K562 (cell line): ENCODE measurements at regions not wholly inside any gene's neighbourhood (a gene's known extent, or its start where the extent isn't known, plus 50 kb on each side); places are given as distances from the start of the nearest gene placed in this dataset.

Experiments used
- ATAC-seq: fragments of 200-7000 bp; cut with Tn5 transposase; 3 replicates; pipeline ENCODE4 v1.9.1; 2020; ENCODE audit warnings: moderate library complexity
- BruUV-seq: library from RNA; stranded (reverse); fragments of 400-500 nt; replicated peaks from 2 replicates; lab custom pipeline; 2021; lab: Mats Ljungman, UMichigan
- CTCF ChIA-PET: fragments of 300-600 bp; formaldehyde crosslinking; extraction: SDS; loops from one replicate; lab custom pipeline; 2021; ENCODE audit warnings: low intra/inter-chr PET ratio; lab: Yijun Ruan, JAX
- POLR2A ChIA-PET: fragments of 300-600, 350-650 bp; sonication (Branson Sonifier 250); formaldehyde crosslinking; extraction: SDS; loops from one replicate; lab custom pipeline; 2021; ENCODE audit warnings: antibody characterized with exemption, inconsistent platforms; lab: Yijun Ruan, JAX
- DNase-seq, 4 experiments: peaks; one replicate each; pipeline versions ENCODE4 v3.0.0 to v3.0.0-alpha.2; 2011 to 2018; ENCODE audit warnings: low spot score in 3 of 4, mixed read lengths in 3 of 4; ENCODE audit errors: extremely low read depth in 1 of 4
- FAIRE-seq: peaks from 2 replicates; lab custom pipeline; 2011; peaks lifted over from hg19 to GRCh38; lab: Jason Lieb, UNC
- H2AFZ ChIP-seq: 2 replicates; pipeline ENCODE4 v1.6.0; 2011; ENCODE audit warnings: low read depth, low read length, control low read depth, inconsistent platforms
- H3K27ac ChIP-seq: fragments of 200-600 bp; 3 replicates; pipeline ENCODE4 v1.8.0; 2011; ENCODE audit warnings: low read depth, mild to moderate bottlenecking, control low read depth, inconsistent platforms, low read length, moderate library complexity, mixed read lengths; ENCODE audit errors: extremely low read depth
- H3K27me3 ChIP-seq, 2 experiments: fragments of 300-600 bp in 1 of 2; 2 replicates in 1 of 2; 3 replicates in 1 of 2; pipeline versions ENCODE4 v1.6.0 to v1.8.0; 2011; ENCODE audit warnings: inconsistent platforms in 2 of 2, low read length in 2 of 2, mild to moderate bottlenecking in 1 of 2, mixed read lengths in 1 of 2, moderate library complexity in 1 of 2; ENCODE audit not compliant: control insufficient read depth in 2 of 2, insufficient read depth in 2 of 2
- H3K36me3 ChIP-seq: fragments of 300-600 bp; 3 replicates; pipeline ENCODE4 v1.8.0; 2011; ENCODE audit warnings: mild to moderate bottlenecking, low read length, inconsistent platforms; ENCODE audit not compliant: control insufficient read depth, insufficient read depth
- H3K4me1 ChIP-seq, 2 experiments: fragments of 200-600 bp in 1 of 2; replicated peaks in 1 of 2; 2 replicates in 1 of 2; 3 replicates in 1 of 2; pipeline versions ENCODE4 v1.5.1 to v1.8.0; 2011; ENCODE audit warnings: inconsistent platforms in 2 of 2, low read length in 2 of 2, mild to moderate bottlenecking in 1 of 2, mixed read lengths in 1 of 2, moderate library complexity in 1 of 2; ENCODE audit not compliant: control insufficient read depth in 2 of 2, insufficient read depth in 2 of 2
- H3K4me2 ChIP-seq: 2 replicates; pipeline ENCODE4 v1.6.1; 2011; ENCODE audit warnings: low read length, control low read depth, inconsistent platforms, mixed read lengths; ENCODE audit not compliant: insufficient read depth
- H3K4me3 ChIP-seq: fragments of 200-600 bp; sonication (generic), shearing (Covaris generic); 2 replicates; pipeline ENCODE4 v1.5.1; 2016; ENCODE audit warnings: control low read depth, inconsistent platforms
- H3K79me2 ChIP-seq: fragments of 200-600 bp; 3 replicates; pipeline ENCODE4 v1.8.0; 2011; ENCODE audit warnings: low read length, inconsistent platforms; ENCODE audit not compliant: control insufficient read depth, insufficient read depth
- H3K9ac ChIP-seq, 2 experiments: 2 replicates each; pipeline versions ENCODE4 v1.6.0 to v1.6.1; 2011; ENCODE audit warnings: low read depth in 2 of 2, low read length in 2 of 2, control low read depth in 1 of 2, inconsistent platforms in 1 of 2, mild to moderate bottlenecking in 1 of 2, mixed read lengths in 1 of 2; ENCODE audit not compliant: insufficient read depth in 1 of 2
- H3K9me1 ChIP-seq: one replicate; pipeline ENCODE4 v1.6.0; 2011; ENCODE audit warnings: inconsistent platforms, mild to moderate bottlenecking, low read length, moderate library complexity; ENCODE audit not compliant: control insufficient read depth, insufficient read depth
- H3K9me3 ChIP-seq: replicated peaks from 2 replicates; pipeline ENCODE4 v1.5.1; 2011; ENCODE audit warnings: low read depth, low read length, inconsistent platforms; ENCODE audit not compliant: control insufficient read depth, insufficient read depth
- H4K20me1 ChIP-seq: replicated peaks from 2 replicates; pipeline ENCODE4 v1.6.1; 2011; ENCODE audit warnings: low read length, inconsistent platforms, mixed read lengths; ENCODE audit not compliant: control insufficient read depth, insufficient read depth
- CBFA2T3 ChIP-seq: fragments of 450-650 bp; IDR thresholded peaks from 2 replicates; pipeline ENCODE4 v1.6.1; 2017
- CHD4 ChIP-seq: fragments of 200-600 bp; sonication (generic); IDR thresholded peaks from 3 replicates; pipeline ENCODE4 v1.6.1; 2012; ENCODE audit warnings: low read depth, mild to moderate bottlenecking, mixed read lengths, low read length, inconsistent platforms; ENCODE audit not compliant: insufficient read depth, insufficient replicate concordance, poor library complexity, severe bottlenecking
- ERF ChIP-seq: fragments of 450-650 bp; formaldehyde crosslinking; IDR thresholded peaks from 2 replicates; pipeline ENCODE4 v1.4.0; 2020; ENCODE audit warnings: mild to moderate bottlenecking, mixed read lengths
- FOSL1 ChIP-seq: fragments of 200-800 bp; sonication (Bioruptor generic); conservative IDR thresholded peaks from 2 replicates; pipeline ENCODE4 v1.6.1; 2016; ENCODE audit warnings: missing genetic modification characterization, missing compliant biosample characterization
- GTF2F1 ChIP-seq: IDR thresholded peaks from 2 replicates; pipeline ENCODE4 v1.6.1; 2011; ENCODE audit warnings: low read depth, low read length, improper control_type of control experiment
- HDAC1 ChIP-seq, 2 experiments: fragments of 450-650 bp; IDR thresholded peaks; 2 replicates each; pipeline ENCODE4 v1.6.1; 2016 to 2017; ENCODE audit warnings: inconsistent platforms in 1 of 2, mild to moderate bottlenecking in 1 of 2, moderate library complexity in 1 of 2
- KDM1A ChIP-seq, 2 experiments: fragments of 450-650 bp; IDR thresholded peaks; 2 replicates each; pipeline ENCODE4 v1.6.1; 2016; ENCODE audit warnings: mild to moderate bottlenecking in 2 of 2
- KLF16 ChIP-seq: IDR thresholded peaks from 2 replicates; pipeline ENCODE4 v1.6.1; 2016; ENCODE audit warnings: antibody characterized with exemption
- RCOR1 ChIP-seq, 2 experiments: IDR thresholded peaks; 2 replicates each; pipeline ENCODE4 v1.6.1; 2012; ENCODE audit warnings: low read depth in 2 of 2, low read length in 2 of 2, borderline replicate concordance in 1 of 2, improper control_type of control experiment in 1 of 2
- ZBTB1 ChIP-seq: sonication (generic); formaldehyde crosslinking; IDR thresholded peaks from 2 replicates; pipeline ENCODE4 v1.8.1; 2023; ENCODE audit warnings: missing genetic modification reagents, low read depth, mild to moderate bottlenecking, borderline replicate concordance
- WGBS: fragments of 100-300 bp; shearing (Covaris generic); methylation state at CpG from one replicate; pipeline ENCODE4 v1.1.6; 2016; ENCODE audit warnings: low coverage, mixed read lengths; ENCODE audit not compliant: insufficient coverage; ENCODE audit errors: missing lambda C conversion rate; 5-methylcytosine and 5-hydroxymethylcytosine counted together
- in situ Hi-C: fragments of 300-500 bp; cut with MboI; formaldehyde crosslinking; loops from 4 replicates; pipeline ENCODE4 v1.15.0; 2018; ENCODE audit warnings: inconsistent platforms, mixed read lengths
- intact Hi-C: fragments of 100-400 bp; cut with micrococcal nuclease; formaldehyde crosslinking; loops from 2 replicates; pipeline ENCODE4 v1.14.2; 2022
- TF ChIP-seq, protein P1 (sequence below), 2 experiments: fragments of 450-650 bp in 1 of 2; sonication (generic) in 1 of 2; formaldehyde crosslinking in 1 of 2; IDR thresholded peaks in 1 of 2; conservative IDR thresholded peaks in 1 of 2; 2 replicates each; pipeline versions ENCODE4 v1.6.1 to v1.8.1; 2016 to 2023; ENCODE audit warnings: mild to moderate bottlenecking in 2 of 2, moderate library complexity in 2 of 2, inconsistent platforms in 1 of 2, missing genetic modification reagents in 1 of 2
- TF ChIP-seq, protein P2 (sequence below): sonication (generic); IDR thresholded peaks from 2 replicates; pipeline ENCODE4 v1.6.1; 2016

DNA sequence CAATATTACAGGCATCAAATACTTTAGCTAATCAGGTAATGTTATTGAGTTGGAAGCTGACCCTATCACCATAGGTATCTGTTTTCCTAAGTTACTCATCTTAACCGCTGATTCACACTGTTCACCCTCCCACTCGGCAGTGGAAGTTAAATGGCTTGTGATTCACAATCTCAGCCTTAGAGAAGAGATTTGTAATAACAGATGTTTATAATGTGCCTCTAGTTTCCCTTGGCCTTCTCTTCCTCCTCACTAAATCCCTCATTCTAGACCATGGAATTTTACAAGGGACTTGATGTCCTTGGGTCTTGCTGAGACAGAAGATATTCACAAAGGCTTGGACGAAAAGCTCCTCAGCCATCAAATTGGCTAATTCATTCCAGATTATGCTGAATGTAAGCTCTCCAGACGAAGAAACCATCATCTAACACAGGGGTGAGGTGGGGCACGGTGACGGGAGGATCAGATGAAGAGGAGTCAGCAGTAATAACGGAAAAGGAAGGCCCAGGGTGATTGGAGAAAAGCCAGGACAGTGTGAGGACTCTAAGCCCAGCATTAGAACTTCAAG is 931.7 kb downstream of the MCTP2 start:
- 32% methylated on average over 7 of the region's 7 CpGs for WGBS
- no peaks in the 10 kb centered on the region for H3K79me2 ChIP-seq
- no peaks in the 10 kb centered on the region for H3K9me3 ChIP-seq
- no TSS peak for BruUV-seq
- H3K9ac ChIP-seq, result no peak overlapping the region
- POLR2A ChIA-PET, result no interaction called here
- intact Hi-C loops (no loop called here), in situ Hi-C loops (no loop called here)
- peaks cover 7% of the 10 kb centered on the region; the same call in 2 of the 3 replicates for H3K36me3 ChIP-seq
- H3K4me1 ChIP-seq, result peaks cover 0 to 1% of the 10 kb centered on the region in 2 experiments; a peak in 2 of 5 replicates
- DNase-seq (no peak), FAIRE-seq (no peak), ATAC-seq (no peak; the same call in 2 of the 3 replicates)
- no peak overlapping the region for H3K4me3 ChIP-seq
- CTCF ChIA-PET, result no interaction called here
- no peaks in the 10 kb centered on the region for H3K9me1 ChIP-seq
- H4K20me1 ChIP-seq, result no peaks in the 10 kb centered on the region
- H3K27ac ChIP-seq, result no peak overlapping the region
- no peak overlapping the region for H3K4me2 ChIP-seq
- no peak for TF ChIP-seq GTF2F1
- TF ChIP-seq, protein P1, sequence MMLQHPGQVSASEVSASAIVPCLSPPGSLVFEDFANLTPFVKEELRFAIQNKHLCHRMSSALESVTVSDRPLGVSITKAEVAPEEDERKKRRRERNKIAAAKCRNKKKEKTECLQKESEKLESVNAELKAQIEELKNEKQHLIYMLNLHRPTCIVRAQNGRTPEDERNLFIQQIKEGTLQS (IDR thresholded peaks at IDR 0.05), result 0 out of 2 replicates have a peak, but pooled peaks have one; percentile 10
- TF ChIP-seq, protein P1 (CRISPR knock-in tag; conservative IDR thresholded peaks at IDR 0.05), result no peak
- no peak for TF ChIP-seq KLF16
- TF ChIP-seq CBFA2T3, result peak; percentile 29; the same call in 1 of the 2 replicates
- no peak for TF ChIP-seq CHD4
- peak in 1 of 2 experiments; percentile 55; a peak in 1 of 4 replicates for TF ChIP-seq RCOR1 (IDR thresholded peaks at IDR 0.05; ENCODE audit: borderline replicate concordance in 1 of 2, low read depth in 2 of 2, low read length in 2 of 2)
- no peak for TF ChIP-seq ZBTB1 (CRISPR knock-in tag)
- TF ChIP-seq, protein P2, sequence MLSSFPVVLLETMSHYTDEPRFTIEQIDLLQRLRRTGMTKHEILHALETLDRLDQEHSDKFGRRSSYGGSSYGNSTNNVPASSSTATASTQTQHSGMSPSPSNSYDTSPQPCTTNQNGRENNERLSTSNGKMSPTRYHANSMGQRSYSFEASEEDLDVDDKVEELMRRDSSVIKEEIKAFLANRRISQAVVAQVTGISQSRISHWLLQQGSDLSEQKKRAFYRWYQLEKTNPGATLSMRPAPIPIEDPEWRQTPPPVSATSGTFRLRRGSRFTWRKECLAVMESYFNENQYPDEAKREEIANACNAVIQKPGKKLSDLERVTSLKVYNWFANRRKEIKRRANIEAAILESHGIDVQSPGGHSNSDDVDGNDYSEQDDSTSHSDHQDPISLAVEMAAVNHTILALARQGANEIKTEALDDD, result peak; percentile 29; the same call in 1 of the 2 replicates
- TF ChIP-seq HDAC1 (IDR thresholded peaks at IDR 0.05), result 0 out of 4 replicates have a peak, but pooled peaks of 1 of the 2 experiments have one; percentile 36
- TF ChIP-seq ERF, result no peak
- TF ChIP-seq FOSL1 (tag), result 0 out of 2 replicates have a peak, but pooled peaks have one; percentile 21
- peak; percentile 90 to 93 for TF ChIP-seq KDM1A (IDR thresholded peaks at IDR 0.05)
- H2AFZ ChIP-seq, result no peak overlapping the region
- H3K27me3 ChIP-seq, result no peaks in the 10 kb centered on the region
